Femur (tissue), 1 donor: ENCODE measurements at regions not wholly inside any gene's neighbourhood (a gene's known extent, or its start where the extent isn't known, plus 50 kb on each side); places are given as distances from the start of the nearest gene placed in this dataset.
"Not testable (repeated sequence)": the region's sequence is repeated elsewhere in the genome, so short reads cannot be mapped to it uniquely, and the experiment has no call there.

Experiments
- DNase-seq: peaks from one replicate; pipeline ENCODE4 v3.0.0-alpha.2; 2017

- no peak for DNase-seq
Observed at GRCh38 chr17:71516149-71516548, 604.7 kb upstream of the SOX9 start.

GRCh38 chr17:71519285-71519684 lies 601.5 kb upstream of the SOX9 start:
- no peak for DNase-seq

DNA sequence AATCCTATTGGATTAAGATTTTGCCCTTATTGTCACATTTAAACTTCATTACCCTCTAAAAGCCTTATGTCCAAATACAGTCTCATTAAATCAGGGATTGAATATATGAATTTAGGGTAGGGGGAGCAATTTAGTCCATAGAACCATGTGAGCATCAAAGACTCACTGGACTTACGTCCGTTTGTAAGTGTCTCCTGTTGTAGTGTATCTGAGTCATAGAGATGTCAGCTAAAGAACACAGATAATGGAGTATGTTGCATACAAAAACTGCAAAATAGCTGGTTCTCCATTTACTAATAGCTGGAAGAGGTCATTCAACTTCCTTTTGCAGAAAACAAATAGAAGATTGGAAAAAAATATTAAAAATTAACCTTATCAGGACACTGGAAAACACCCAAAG lies 599.1 kb upstream of the SOX9 start:
- DNase-seq, result no peak

- DNase-seq, result no peak
Observed at GRCh38 chr17:71522383-71522782, 598.4 kb upstream of the SOX9 start.

- no peak for DNase-seq
Observed at GRCh38 chr17:71527311-71527710, 593.5 kb upstream of the SOX9 start.

- no peak for DNase-seq
Observed at GRCh38 chr17:71528210-71528609, 592.6 kb upstream of the SOX9 start.

DNA sequence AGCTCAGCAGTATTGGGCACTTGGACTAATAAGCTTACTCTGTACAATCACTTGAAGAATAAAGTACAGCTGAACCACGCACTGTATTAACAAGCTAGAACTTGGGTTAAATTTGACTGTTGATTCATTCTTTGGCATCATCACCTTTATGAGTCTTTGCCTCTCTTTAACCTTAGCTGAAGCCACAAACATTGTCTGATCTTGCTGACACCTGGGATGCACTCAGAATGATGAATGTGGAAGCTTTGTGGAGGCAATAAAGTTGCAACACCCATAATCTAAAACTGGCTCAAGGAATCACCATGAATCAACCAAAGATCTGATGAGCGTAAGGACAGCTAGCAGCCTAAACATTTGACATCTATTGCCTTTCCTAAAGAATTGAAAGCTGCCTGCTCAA lies 590.6 kb upstream of the SOX9 start:
- DNase-seq, result no peak

GRCh38 chr17:71535321-71535720 lies 585.5 kb upstream of the SOX9 start:
- no peak for DNase-seq

DNA sequence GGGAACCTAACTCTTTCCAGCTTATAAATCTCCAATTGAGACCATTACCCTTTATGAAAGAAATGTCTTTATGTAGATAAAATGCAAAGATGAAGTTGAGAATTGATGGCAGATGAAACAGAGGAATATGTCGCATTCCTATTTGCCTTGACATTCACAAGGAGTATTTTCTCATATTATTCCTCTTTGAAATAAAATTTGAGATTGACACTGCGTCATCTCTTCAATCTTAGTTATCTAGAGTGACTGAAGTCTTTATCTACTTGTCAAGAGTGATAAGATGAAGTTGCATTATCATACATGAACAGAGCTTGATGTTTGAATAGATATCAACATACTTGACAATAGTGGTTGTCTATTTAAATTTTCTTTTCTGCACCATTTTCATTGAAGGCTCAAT lies 574.4 kb upstream of the SOX9 start:
- DNase-seq, result no peak

- no peak for DNase-seq
Observed at GRCh38 chr17:71547904-71548303, 572.9 kb upstream of the SOX9 start.

DNA sequence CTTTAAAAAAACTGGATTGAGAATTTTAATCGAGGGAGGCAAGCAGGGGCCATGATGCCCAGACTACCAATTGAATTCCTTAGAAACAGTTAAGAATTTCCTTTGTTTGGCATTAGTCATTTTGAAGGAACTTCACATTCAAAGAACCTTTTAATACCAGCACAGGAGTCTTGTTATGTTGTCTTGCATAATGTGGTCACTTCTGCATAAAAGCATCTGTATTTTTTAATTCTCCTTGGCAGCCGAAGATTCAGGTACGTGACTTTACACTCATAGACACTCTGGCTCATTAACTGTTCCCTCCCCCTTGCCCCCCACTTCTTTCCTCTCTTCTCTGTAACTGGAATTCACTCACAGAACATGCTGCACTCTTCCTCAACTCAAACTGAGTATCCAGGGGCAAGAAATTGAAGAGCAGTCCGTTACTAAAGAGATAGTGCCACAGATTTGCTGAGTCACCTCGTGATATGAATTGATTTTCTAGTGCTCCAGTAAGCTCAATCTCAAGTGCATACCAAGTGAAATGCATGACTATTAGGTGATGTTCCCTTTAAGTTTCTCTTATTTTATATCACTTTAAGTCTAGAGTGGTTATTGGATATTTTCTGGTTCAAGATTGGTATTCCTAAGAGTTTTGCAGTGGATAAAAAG lies 572.2 kb upstream of the SOX9 start:
- DNase-seq, result no peak

GRCh38 chr17:71550675-71551074 lies 570.1 kb upstream of the SOX9 start:
- DNase-seq, result no peak

DNA sequence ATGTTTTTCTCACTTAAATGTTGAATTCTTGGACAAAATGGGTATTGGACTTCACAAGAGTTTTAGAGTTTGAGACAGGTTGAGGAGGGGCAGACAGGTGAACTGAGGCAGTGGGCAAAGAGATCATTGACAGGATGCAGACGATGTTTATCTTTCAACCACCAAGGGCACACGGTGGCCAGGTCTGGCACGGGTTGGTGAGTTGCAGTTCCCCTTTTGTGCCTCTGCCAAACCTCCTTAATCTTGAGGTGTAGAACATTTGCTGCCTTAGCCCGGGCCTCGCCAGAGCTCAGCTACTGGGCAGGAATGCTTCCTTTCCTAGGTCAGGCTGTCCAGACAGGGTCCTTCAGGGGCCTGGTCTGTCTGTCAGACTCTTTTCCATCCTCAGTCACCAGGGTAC lies 567.4 kb upstream of the SOX9 start:
- DNase-seq, result no peak

DNA sequence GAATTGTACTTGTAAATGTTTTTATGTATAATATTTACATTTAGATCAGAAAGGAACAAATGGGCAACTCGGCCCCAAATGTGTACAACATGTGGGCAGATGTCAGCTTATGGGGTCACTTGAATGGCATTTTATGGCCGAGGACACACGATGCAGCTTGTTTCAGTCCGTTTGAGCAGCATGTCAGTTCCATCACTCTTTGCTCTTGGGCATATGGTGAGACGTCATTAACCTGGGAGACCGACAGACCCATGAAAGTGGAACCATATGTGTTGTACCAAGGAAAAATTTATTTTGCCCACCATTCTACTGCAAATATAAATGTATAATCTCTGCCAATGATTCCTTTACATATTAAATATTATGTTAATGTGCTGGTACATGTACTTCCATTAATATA lies 561.9 kb upstream of the SOX9 start:
- DNase-seq, result no peak

- DNase-seq, result no peak
Observed at GRCh38 chr17:71572343-71572742, 548.5 kb upstream of the SOX9 start.

- no peak for DNase-seq
Observed at GRCh38 chr17:71578446-71578845, 542.4 kb upstream of the SOX9 start.

GRCh38 chr17:71580220-71580619 lies 540.6 kb upstream of the SOX9 start:
- no peak for DNase-seq

DNA sequence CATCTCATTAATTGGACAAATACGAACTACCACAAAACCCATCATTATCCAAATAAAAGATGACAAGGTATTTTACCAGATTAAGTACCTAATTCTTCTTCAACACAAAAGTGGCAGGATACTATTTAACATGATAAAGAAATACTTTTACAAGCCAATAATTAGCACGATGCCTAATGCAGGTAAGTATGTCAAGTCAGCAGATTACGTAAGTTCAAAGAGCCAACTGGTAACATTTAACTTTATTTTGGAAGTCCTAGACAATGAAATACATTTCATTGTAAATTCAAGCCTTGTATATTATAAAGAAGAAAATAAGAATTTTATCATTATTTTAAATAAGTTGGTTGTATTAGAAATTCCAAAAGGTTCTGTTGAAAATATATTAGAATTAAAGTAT lies 535.3 kb upstream of the SOX9 start:
- no peak for DNase-seq

DNA sequence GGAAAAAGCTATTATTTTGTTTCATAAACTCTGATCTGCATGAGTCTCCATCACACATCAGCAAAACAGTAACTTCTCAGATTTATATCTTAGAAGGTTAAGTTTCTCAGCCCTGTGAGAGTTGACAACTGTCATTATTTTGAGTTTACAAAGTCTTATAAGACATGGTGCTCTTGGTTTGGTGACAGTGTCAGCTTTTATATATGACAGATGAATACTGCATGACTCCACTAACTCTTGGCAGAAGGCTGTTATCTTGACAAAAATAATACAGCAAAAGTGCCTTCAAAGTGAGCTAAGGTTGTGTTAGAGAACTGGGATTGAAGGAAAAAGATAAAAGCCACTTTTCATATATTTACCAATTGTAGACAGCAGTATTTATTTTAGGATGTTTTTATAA lies 528.4 kb upstream of the SOX9 start:
- DNase-seq, result no peak

GRCh38 chr17:71593078-71593477 lies 527.7 kb upstream of the SOX9 start:
- DNase-seq, result no peak

- DNase-seq, result not testable (repeated sequence)
Observed at GRCh38 chr17:71599583-71599982, 521.2 kb upstream of the SOX9 start.

- peak; percentile 18 for DNase-seq
Observed at GRCh38 chr17:71600137-71600789, 520.6 kb upstream of the SOX9 start.

- DNase-seq, result no peak
Observed at GRCh38 chr17:71601894-71602504, 518.8 kb upstream of the SOX9 start.

- DNase-seq, result no peak
Observed at GRCh38 chr17:71613996-71614395, 506.8 kb upstream of the SOX9 start.

- DNase-seq, result no peak
Observed at GRCh38 chr17:71615820-71616219, 505.0 kb upstream of the SOX9 start.
